Liver (tissue), 8 donors: ENCODE measurements at regions not wholly inside any gene's neighbourhood (a gene's known extent, or its start where the extent isn't known, plus 50 kb on each side); places are given as distances from the start of the nearest gene placed in this dataset.

ENCODE experiments used
- DNase-seq: peaks from one replicate; pipeline ENCODE4 v3.0.0-alpha.2; 2017; ENCODE audit warnings: low spot score
- H3K27ac ChIP-seq, 2 donors: one replicate each; pipeline ENCODE4 v1.7.0; 2013; ENCODE audit warnings: inconsistent platforms in 2 of 2, low read length in 2 of 2, control low read depth in 1 of 2, low read depth in 1 of 2, mild to moderate bottlenecking in 1 of 2
- H3K27me3 ChIP-seq, 4 donors: one replicate each; pipeline versions ENCODE4 v1.6.1 to v1.7.0; 2013; ENCODE audit warnings: low read length in 3 of 4, inconsistent platforms in 1 of 4, mild to moderate bottlenecking in 1 of 4, moderate library complexity in 1 of 4; ENCODE audit not compliant: control insufficient read depth in 4 of 4, insufficient read depth in 4 of 4
- H3K36me3 ChIP-seq, 4 donors: one replicate each; pipeline versions ENCODE4 v1.6.1 to v1.7.0; 2013; ENCODE audit warnings: low read length in 3 of 4, mild to moderate bottlenecking in 3 of 4, low read depth in 1 of 4, moderate library complexity in 1 of 4; ENCODE audit not compliant: control insufficient read depth in 4 of 4, insufficient read depth in 3 of 4
- H3K4me1 ChIP-seq, 4 donors: one replicate each; pipeline versions ENCODE4 v1.6.1 to v1.7.0; 2013; ENCODE audit warnings: low read length in 3 of 4, mild to moderate bottlenecking in 3 of 4, moderate library complexity in 1 of 4; ENCODE audit not compliant: control insufficient read depth in 4 of 4, insufficient read depth in 4 of 4
- H3K4me3 ChIP-seq, 3 donors: one replicate each; pipeline versions ENCODE4 v1.6.1 to v1.7.0; 2013; ENCODE audit warnings: low read length in 3 of 3, control low read depth in 1 of 3, low read depth in 1 of 3, mild to moderate bottlenecking in 1 of 3
- H3K9ac ChIP-seq, 2 donors: one replicate each; pipeline ENCODE4 v1.7.0; 2013; ENCODE audit warnings: low read length in 2 of 2, mild to moderate bottlenecking in 2 of 2, moderate library complexity in 2 of 2, control low read depth in 1 of 2, low read depth in 1 of 2
- H3K9me3 ChIP-seq, 4 donors: one replicate each; pipeline versions ENCODE4 v1.6.1 to v1.7.0; 2013; ENCODE audit warnings: low read length in 3 of 4; ENCODE audit not compliant: control insufficient read depth in 4 of 4
- ATF3 ChIP-seq: IDR thresholded peaks from 2 replicates; pipeline ENCODE4 v1.6.1; 2016; ENCODE audit warnings: antibody characterized with exemption
- CTCF ChIP-seq: fragments of 150-350 bp; IDR thresholded peaks from 2 replicates; pipeline ENCODE4 v1.5.1; 2017; ENCODE audit warnings: improper control_type of control experiment, low read depth, low read length; ENCODE audit not compliant: missing input control
- EGR1 ChIP-seq, 2 donors: IDR thresholded peaks; 2 replicates each; pipeline ENCODE4 v1.6.1; 2016 to 2018; ENCODE audit warnings: antibody characterized with exemption in 2 of 2, low read depth in 2 of 2
- FOXA1 ChIP-seq: IDR thresholded peaks from 2 replicates; pipeline ENCODE4 v1.6.1; 2016; ENCODE audit warnings: antibody characterized with exemption
- GABPA ChIP-seq, 2 donors: IDR thresholded peaks in 1 of 2; conservative IDR thresholded peaks in 1 of 2; 2 replicates each; pipeline ENCODE4 v1.6.1; 2016; ENCODE audit warnings: antibody characterized with exemption in 2 of 2, mild to moderate bottlenecking in 1 of 2, moderate library complexity in 1 of 2
- HNF4G ChIP-seq: IDR thresholded peaks from 2 replicates; pipeline ENCODE4 v1.6.1; 2016; ENCODE audit warnings: antibody characterized with exemption
- JUND ChIP-seq, 2 donors: IDR thresholded peaks; 2 replicates each; pipeline ENCODE4 v1.6.1; 2016; ENCODE audit warnings: antibody characterized with exemption in 2 of 2
- MAX ChIP-seq: IDR thresholded peaks from 2 replicates; pipeline ENCODE4 v1.6.1; 2016; ENCODE audit warnings: antibody characterized with exemption
- NR2F2 ChIP-seq: IDR thresholded peaks from 2 replicates; pipeline ENCODE4 v1.6.1; 2016; ENCODE audit warnings: antibody characterized with exemption
- RAD21 ChIP-seq, 2 donors: IDR thresholded peaks; 2 replicates each; pipeline ENCODE4 v1.6.1; 2016; ENCODE audit warnings: antibody characterized with exemption in 2 of 2, mild to moderate bottlenecking in 2 of 2
- REST ChIP-seq: IDR thresholded peaks from 2 replicates; pipeline ENCODE4 v1.6.1; 2016; ENCODE audit warnings: antibody characterized with exemption, mild to moderate bottlenecking
- TAF1 ChIP-seq: conservative IDR thresholded peaks from 2 replicates; pipeline ENCODE4 v1.6.1; 2016; ENCODE audit warnings: antibody characterized with exemption, mild to moderate bottlenecking
- WGBS: extraction: QIAGEN DNeasy Blood & Tissue Kit; methylation state at CpG from one replicate; pipeline ENCODE4 v1.1.7; 2013; 5-methylcytosine and 5-hydroxymethylcytosine counted together
- donor health status: healthy.
- donor health status: healthy.
- donor health status: healthy.
- donor health status: healthy.
- donor health status: healthy.

GRCh38 chr14:59085207-59085739 lies 103.2 kb upstream of the DAAM1 start:
- DNase-seq, result no peak
- Histone ChIP-seq H3K36me3 (no peaks in the 10 kb centered on the region), H3K4me1 (no peaks in the 10 kb centered on the region), H3K9me3 (no peaks in the 10 kb centered on the region), H3K27ac (no peak overlapping the region), H3K4me3 (no peak overlapping the region), H3K27me3 (peaks cover 0 to 3% (median 0%) of the 10 kb centered on the region in 4 donors), H3K9ac (no peak overlapping the region)
- TF ChIP-seq FOXA1, result no peak
- TF ChIP-seq REST, result no peak
- no peak for TF ChIP-seq RAD21 (IDR thresholded peaks at IDR 0.05)
- no peak for TF ChIP-seq EGR1 (IDR thresholded peaks at IDR 0.05; ENCODE audit: low read depth in 2 of 2)
- TF ChIP-seq TAF1, result no peak
- TF ChIP-seq MAX, result no peak
- TF ChIP-seq JUND (IDR thresholded peaks at IDR 0.05), result no peak
- no peak for TF ChIP-seq ATF3
- TF ChIP-seq CTCF, result no peak
- TF ChIP-seq GABPA (IDR thresholded peaks at IDR 0.05 in 1 of 2, conservative IDR thresholded peaks at IDR 0.05 in 1 of 2), result no peak
- 92% methylated on average over 2 of the region's 2 CpGs for WGBS

- Histone ChIP-seq H3K27ac (no peak overlapping the region), H3K4me3 (no peak overlapping the region), H3K27me3 (peaks cover 0 to 3% (median 0%) of the 10 kb centered on the region in 4 donors), H3K36me3 (no peaks in the 10 kb centered on the region), H3K4me1 (no peaks in the 10 kb centered on the region), H3K9ac (no peak overlapping the region), H3K9me3 (no peaks in the 10 kb centered on the region)
- DNase-seq, result no peak
- TF ChIP-seq NR2F2, result no peak
- 50% methylated on average over 5 of the region's 5 CpGs for WGBS
Measured at GRCh38 chr14:59086241-59086882, 102.1 kb upstream of the DAAM1 start.

- no peak for DNase-seq
- Histone ChIP-seq H3K4me3 (no peak overlapping the region), H3K9ac (no peak overlapping the region), H3K9me3 (no peaks in the 10 kb centered on the region), H3K36me3 (no peaks in the 10 kb centered on the region), H3K27ac (no peak overlapping the region), H3K4me1 (no peaks in the 10 kb centered on the region), H3K27me3 (peaks cover 0 to 7% (median 0%) of the 10 kb centered on the region in 4 donors)
- TF ChIP-seq FOXA1 (no peak), CTCF (no peak), HNF4G (no peak), NR2F2 (no peak)
- WGBS, result 90% methylated on average over 3 of the region's 3 CpGs
Measured at GRCh38 chr14:59087240-59087639, 101.2 kb upstream of the DAAM1 start.
